ENCODE measurements at regions not wholly inside any gene's neighbourhood (a gene's known extent, or its start where the extent isn't known, plus 50 kb on each side); places are given as distances from the start of the nearest gene placed in this dataset.

- no peak for DNase-seq
These were observed 262.7 kb upstream of the GADL1 start for GRCh38 chr3:31157047-31157694.

DNA sequence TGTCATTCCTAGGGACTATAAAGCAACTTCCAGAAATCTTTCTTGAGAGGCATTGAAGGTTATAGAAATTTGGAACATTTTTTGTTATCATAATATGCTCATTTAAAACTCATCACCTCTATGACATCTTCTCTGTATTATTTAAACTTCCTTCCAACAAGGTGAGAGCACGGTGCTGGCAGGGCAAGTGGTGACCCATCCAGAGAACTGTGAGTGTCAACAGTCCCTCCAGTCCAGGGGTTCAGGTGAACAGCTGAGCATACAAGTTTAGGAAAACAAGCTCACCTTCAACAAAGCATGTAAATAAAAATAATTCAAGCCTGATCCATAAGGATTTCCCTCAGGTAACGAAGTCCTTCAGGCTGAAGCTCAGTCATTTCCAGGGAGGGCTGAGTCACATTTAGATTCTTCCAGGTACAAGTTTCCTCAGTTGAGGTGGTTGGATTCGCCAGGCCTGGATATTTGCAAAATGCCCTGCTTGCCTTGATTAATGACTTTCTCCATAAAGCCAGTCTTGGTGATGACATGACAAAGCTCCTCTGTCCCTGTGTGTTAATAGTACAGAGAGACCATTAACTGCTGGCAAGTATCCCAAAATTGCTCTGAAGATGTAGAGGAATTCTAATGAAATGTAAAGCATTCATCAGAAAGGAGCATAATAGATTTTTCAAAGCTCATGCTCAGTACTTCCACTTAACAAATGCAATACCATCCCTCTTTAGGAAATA, 263.6 kb upstream of the GADL1 start:
- no peak for DNase-seq

- DNase-seq: no peak
These were observed 265.0 kb upstream of the GADL1 start for GRCh38 chr3:31159331-31160039.

GRCh38 chr3:31161889-31162288, 267.4 kb upstream of the GADL1 start:
- DNase-seq: no peak

- DNase-seq: no peak
These were observed 269.9 kb upstream of the GADL1 start for GRCh38 chr3:31164381-31164780.

- DNase-seq: peak; percentile 12 to 19
These were observed 271.0 kb upstream of the GADL1 start for GRCh38 chr3:31165399-31165860.

DNA sequence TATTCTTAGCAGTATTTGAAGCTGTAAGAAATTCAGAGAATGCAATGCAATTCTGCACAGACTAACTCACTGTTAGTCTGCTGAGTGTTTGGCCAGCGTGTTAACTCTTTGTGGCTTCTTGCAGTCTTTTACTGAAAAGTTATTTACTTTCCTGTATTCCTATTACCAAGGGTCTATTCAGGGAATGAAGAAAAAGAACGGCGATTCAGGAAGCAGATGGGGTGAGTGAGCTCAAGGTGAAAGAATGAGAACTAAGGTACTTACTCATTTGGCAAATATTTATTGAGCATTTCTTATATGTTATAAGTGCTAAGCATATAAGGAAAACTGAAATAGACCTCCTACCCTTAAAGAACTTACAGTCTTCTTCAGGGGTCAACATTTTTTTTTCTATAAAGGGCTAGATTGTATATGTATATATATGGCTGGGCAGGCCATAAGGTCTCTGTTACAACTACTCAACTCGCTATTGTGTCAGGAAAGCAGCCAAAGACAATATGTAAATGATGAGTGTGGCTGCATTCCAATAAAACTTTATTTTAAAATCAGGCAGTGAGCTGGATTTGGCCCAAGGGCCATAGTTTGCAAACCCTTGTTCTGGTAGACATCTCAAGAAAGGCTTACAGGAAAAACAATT, 271.9 kb upstream of the GADL1 start:
- DNase-seq: no peak

DNA sequence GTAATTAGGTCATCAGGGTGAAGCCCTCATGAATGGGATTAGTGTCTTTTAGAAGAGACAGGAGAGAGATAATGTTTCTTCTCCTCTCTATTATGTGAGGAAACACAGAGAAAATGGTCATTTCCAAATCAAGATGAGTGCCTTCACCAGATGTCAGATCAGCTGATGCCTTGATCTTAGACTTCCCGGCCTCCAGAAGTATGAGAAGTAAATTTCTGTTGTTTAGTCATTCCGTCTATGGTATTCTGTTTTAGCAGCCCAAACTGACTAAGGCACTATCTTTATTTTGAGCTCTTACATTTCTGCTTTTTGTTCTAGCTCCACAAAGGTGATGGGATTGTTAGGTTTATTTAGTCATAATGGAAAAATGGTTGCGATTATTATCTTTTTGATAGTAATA, 273.2 kb upstream of the GADL1 start:
- no peak for DNase-seq

DNA sequence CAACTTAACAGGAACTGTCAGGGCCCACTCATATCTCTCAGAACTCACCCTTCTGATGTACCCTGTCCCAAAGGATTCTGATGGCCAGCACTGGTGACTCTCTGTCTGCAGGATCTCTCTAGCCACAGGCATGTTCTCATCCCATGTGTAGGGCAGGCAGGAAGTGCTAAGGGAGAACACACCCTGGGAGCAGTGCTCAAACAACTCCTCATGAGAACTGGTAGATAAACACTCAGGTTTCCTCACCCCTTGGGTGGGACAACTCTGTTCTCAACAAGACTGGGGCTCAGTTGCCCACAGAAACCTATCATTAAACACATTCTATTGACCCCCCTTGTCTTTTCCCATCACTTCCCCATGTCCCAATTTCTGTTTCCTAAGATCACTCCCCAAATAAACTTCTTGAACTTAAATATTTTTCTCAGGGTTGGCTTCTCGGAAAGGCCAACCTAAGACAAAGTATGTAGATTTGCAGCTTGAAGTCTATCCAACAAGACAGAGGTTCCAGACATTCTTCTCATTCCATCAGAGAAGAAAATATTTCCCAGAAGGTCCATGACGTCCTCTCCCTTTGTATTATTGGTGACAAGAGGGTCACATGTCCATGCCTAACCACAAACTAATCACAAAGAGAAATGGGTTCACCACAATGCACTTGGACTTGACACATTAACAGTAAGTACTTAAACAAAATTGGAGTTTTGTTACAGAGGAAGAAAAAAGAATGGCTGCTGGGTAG, 276.6 kb upstream of the GADL1 start:
- no peak for DNase-seq

DNA sequence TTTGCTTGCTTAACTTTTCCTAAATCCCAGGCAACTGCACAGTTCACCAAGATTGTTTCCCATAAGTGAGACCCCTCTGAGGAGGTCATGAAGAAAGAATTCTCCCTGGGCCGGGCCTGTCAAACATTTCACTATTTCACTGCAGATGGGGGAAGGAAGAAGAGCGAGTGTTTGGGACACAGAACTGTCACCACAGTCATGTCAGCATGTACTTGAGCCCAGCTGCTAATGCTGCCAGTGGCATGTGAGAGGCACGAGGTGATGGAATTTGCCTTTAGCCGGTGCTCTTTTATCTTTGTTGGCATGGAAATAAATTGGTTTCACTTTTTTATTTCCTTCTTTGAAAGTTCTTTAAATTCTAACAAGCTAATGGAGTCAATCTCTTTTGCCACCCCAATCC, 277.9 kb upstream of the GADL1 start:
- DNase-seq: no peak

DNA sequence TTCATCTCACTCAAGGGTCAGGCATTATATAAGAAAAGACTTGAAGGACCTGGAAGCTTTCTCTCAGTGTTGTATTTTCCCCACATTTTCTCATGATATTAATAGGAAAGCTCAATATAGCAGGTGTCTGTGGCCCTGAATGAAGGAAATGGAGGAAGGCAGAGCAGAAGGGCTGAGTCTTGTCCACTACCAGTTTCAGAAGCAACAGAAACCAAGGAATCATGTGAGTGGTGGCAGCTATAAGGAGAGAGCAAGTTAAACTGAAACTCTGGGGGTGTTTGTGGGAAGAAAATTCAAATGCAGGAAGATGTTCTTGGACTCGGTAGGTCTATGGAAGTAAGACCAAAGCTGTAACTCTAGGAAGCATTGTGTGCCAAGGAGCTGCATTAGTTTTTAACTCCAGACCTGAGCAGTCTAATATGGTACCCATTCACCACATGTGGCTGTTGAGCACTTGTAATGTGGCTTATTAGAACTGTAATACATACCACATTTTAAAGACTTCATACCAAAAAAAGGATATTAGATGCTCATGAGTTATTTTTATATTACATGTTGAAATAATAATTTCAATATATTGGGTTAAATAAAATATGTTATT, 278.8 kb upstream of the GADL1 start:
- no peak for DNase-seq

GRCh38 chr3:31174079-31174478, 279.6 kb upstream of the GADL1 start:
- no peak for DNase-seq

- no peak for DNase-seq
These were observed 281.6 kb upstream of the GADL1 start for GRCh38 chr3:31176045-31176444.

- DNase-seq: no peak
These were observed 284.0 kb upstream of the GADL1 start for GRCh38 chr3:31178467-31178866.

- DNase-seq: no peak
These were observed 285.3 kb upstream of the GADL1 start for GRCh38 chr3:31179768-31180167.

- peak; percentile 11 to 35 for DNase-seq
These were observed 285.8 kb upstream of the GADL1 start for GRCh38 chr3:31180274-31180673.

- DNase-seq: no peak
These were observed 287.2 kb upstream of the GADL1 start for GRCh38 chr3:31181661-31182060.

- no peak for DNase-seq
These were observed 288.2 kb upstream of the GADL1 start for GRCh38 chr3:31182661-31183060.

GRCh38 chr3:31184261-31185061, 290.0 kb upstream of the GADL1 start:
- DNase-seq: no peak

DNA sequence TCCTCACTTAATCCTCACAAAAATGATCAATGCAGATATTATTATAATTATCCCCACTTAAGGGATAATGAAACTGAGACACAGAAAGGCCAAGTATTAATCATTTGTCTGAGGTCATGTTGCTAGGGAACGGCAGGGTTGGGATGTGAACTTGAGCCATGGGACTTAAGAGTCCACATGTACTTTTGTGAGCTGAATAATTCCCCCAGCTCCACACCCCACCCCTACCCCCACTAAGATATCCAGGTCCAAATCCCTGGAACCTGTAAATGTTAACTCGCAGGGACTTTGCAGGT, 290.5 kb upstream of the GADL1 start:
- DNase-seq: no peak

- DNase-seq: no peak
These were observed 291.6 kb upstream of the GADL1 start for GRCh38 chr3:31186041-31186440.

DNA sequence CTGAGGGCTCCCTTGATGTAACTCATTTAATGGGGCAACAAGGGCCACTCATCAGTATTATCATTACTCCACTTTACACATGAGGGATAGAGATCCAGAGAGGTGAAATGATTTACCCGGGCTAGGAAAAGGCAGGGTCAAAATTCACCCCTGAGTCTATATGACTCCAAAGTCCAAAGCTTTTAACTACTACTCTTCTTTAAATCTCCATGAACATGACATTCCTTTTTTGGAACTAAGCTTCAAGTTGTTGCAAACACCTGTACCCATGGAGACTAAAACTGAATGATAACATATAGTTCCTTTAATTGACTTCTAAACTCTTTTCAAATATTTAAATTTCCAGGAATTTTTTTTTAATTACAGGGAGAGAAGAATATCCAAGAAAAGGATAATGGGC, 292.9 kb upstream of the GADL1 start:
- DNase-seq: no peak
